ENCODE measurements at regions not wholly inside any gene's neighbourhood (a gene's known extent, or its start where the extent isn't known, plus 50 kb on each side); places are given as distances from the start of the nearest gene placed in this dataset.

DNA sequence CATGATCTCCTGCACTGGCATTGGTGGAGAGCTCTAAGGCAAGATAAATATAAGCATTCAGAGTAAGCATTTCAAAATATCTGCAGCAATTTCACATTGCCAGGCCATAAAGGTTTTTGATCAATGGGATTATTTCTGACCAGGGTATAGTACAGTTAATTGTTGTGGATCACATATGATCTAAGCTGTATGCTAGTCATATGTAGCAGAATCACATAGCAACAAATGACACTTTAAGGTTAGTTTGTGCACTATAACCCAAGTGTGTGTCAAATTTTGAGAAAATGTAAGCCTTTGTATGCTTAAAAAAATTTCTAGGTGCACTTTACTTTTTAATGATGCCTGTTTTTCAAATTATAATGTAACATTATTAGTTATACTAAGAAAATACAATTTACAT lies 386.0 kb upstream of the ADAMTS5 start:
- no peak overlapping the region for H3K27ac ChIP-seq (ENCODE audit: low read depth in 1 of 2, low read length in 2 of 2)
- H3K27me3 ChIP-seq (ENCODE audit: control insufficient read depth in 2 of 2, insufficient read depth in 2 of 2, low read length in 2 of 2): no peaks in the 10 kb centered on the region
- H3K27me3 Mint-ChIP-seq (ENCODE audit: low read depth in 3 of 3): peaks cover 0 to 2% (median 0%) of the 10 kb centered on the region in 3 donors
- H3K4me3 ChIP-seq (replicated peaks in 1 of 3; ENCODE audit: low read depth in 2 of 3, low read length in 3 of 3): no peak overlapping the region
- H3K4me3 Mint-ChIP-seq: no peak overlapping the region
- H3K4me1 ChIP-seq (ENCODE audit: control insufficient read depth in 1 of 2, insufficient read depth in 2 of 2, low read length in 2 of 2): no peaks in the 10 kb centered on the region
- H3K4me2 ChIP-seq (replicated peaks; ENCODE audit: extremely low read depth, low read length, poor library complexity, severe bottlenecking): no peak overlapping the region
- H3K36me3 ChIP-seq (replicated peaks in 1 of 2; ENCODE audit: control insufficient read depth in 1 of 2, insufficient read depth in 2 of 2, low read length in 2 of 2): no peaks in the 10 kb centered on the region
- H3K9me3 Mint-ChIP-seq: peaks cover 0 to 9% (median 2%) of the 10 kb centered on the region in 7 donors
- TF ChIP-seq, protein P1, sequence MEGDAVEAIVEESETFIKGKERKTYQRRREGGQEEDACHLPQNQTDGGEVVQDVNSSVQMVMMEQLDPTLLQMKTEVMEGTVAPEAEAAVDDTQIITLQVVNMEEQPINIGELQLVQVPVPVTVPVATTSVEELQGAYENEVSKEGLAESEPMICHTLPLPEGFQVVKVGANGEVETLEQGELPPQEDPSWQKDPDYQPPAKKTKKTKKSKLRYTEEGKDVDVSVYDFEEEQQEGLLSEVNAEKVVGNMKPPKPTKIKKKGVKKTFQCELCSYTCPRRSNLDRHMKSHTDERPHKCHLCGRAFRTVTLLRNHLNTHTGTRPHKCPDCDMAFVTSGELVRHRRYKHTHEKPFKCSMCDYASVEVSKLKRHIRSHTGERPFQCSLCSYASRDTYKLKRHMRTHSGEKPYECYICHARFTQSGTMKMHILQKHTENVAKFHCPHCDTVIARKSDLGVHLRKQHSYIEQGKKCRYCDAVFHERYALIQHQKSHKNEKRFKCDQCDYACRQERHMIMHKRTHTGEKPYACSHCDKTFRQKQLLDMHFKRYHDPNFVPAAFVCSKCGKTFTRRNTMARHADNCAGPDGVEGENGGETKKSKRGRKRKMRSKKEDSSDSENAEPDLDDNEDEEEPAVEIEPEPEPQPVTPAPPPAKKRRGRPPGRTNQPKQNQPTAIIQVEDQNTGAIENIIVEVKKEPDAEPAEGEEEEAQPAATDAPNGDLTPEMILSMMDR (IDR thresholded peaks at IDR 0.05): no peak
- H3K79me2 ChIP-seq (ENCODE audit: insufficient read depth, low read length): no peaks in the 10 kb centered on the region
- H3K4me1 Mint-ChIP-seq: no peaks in the 10 kb centered on the region
- no peak overlapping the region for H3K9ac ChIP-seq (ENCODE audit: insufficient read depth, low read length, poor library complexity, severe bottlenecking)
- no peak overlapping the region for H2AFZ ChIP-seq (ENCODE audit: insufficient read depth, low read depth, low read length, poor library complexity, severe bottlenecking)
- DNase-seq: no peak
- H3K9me3 ChIP-seq (replicated peaks in 1 of 2; ENCODE audit: control insufficient read depth in 1 of 2, insufficient read depth in 1 of 2, low read length in 2 of 2): peaks cover 0 to 5% of the 10 kb centered on the region in 2 donors
- no peaks in the 10 kb centered on the region for H4K20me1 ChIP-seq (ENCODE audit: insufficient read depth, low read length)
- H3K36me3 Mint-ChIP-seq: no peaks in the 10 kb centered on the region
- intact Hi-C loops (cut with micrococcal nuclease): no loop called here
- no peak overlapping the region for H3K27ac Mint-ChIP-seq

DNA sequence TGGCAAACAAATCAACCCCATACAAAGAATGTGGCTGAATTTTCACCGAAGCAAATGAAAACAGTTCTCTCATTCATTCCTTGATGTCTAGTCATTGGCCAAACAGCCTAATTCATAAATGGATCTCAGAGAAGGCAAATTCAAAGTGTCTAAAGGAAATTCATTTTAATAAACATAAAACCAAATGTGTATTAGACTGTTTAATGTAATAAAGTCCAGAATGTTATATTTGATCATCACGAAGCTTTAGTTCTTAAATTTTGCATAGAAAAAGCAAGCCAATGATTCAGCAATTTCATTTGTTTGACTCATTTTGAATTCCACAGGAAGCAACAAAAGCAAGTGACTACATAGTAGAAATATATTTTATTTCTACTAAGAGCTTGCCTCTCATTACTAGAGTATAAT lies 379.2 kb upstream of the ADAMTS5 start:
- Histone ChIP-seq H3K27ac (ENCODE audit: low read depth in 1 of 2, low read length in 2 of 2) (no peak overlapping the region), H4K20me1 (ENCODE audit: insufficient read depth, low read length) (no peaks in the 10 kb centered on the region), H3K4me2 (replicated peaks; ENCODE audit: extremely low read depth, low read length, poor library complexity, severe bottlenecking) (no peak overlapping the region), H3K9ac (ENCODE audit: insufficient read depth, low read length, poor library complexity, severe bottlenecking) (no peak overlapping the region), H3K9me3 (replicated peaks in 1 of 2; ENCODE audit: control insufficient read depth in 1 of 2, insufficient read depth in 1 of 2, low read length in 2 of 2) (peaks cover 0 to 2% of the 10 kb centered on the region in 2 donors), H3K27me3 (ENCODE audit: control insufficient read depth in 2 of 2, insufficient read depth in 2 of 2, low read length in 2 of 2) (no peaks in the 10 kb centered on the region), H3K4me3 (replicated peaks in 1 of 3; ENCODE audit: low read depth in 2 of 3, low read length in 3 of 3) (no peak overlapping the region), H3K4me1 (ENCODE audit: control insufficient read depth in 1 of 2, insufficient read depth in 2 of 2, low read length in 2 of 2) (no peaks in the 10 kb centered on the region), H3K79me2 (ENCODE audit: insufficient read depth, low read length) (no peaks in the 10 kb centered on the region), H2AFZ (ENCODE audit: insufficient read depth, low read depth, low read length, poor library complexity, severe bottlenecking) (no peak overlapping the region), H3K36me3 (replicated peaks in 1 of 2; ENCODE audit: control insufficient read depth in 1 of 2, insufficient read depth in 2 of 2, low read length in 2 of 2) (no peaks in the 10 kb centered on the region)
- no peaks in the 10 kb centered on the region for H3K4me1 Mint-ChIP-seq
- DNase-seq: no peak
- H3K9me3 Mint-ChIP-seq: peaks cover 0 to 9% (median 2%) of the 10 kb centered on the region in 7 donors
- intact Hi-C loops (cut with micrococcal nuclease): no loop called here
- H3K27me3 Mint-ChIP-seq (ENCODE audit: low read depth in 3 of 3): no peaks in the 10 kb centered on the region
- WGBS (ENCODE audit: insufficient coverage): no CpG with 5 or more reads among the region's 2 CpGs
- H3K27ac Mint-ChIP-seq: no peak overlapping the region
- H3K4me3 Mint-ChIP-seq: no peak overlapping the region
- no peaks in the 10 kb centered on the region for H3K36me3 Mint-ChIP-seq
- TF ChIP-seq, protein P1 (IDR thresholded peaks at IDR 0.05): no peak
